ENCODE measurements at regions not wholly inside any gene's neighbourhood (a gene's known extent, or its start where the extent isn't known, plus 50 kb on each side); places are given as distances from the start of the nearest gene placed in this dataset.

GRCh38 chr5:156153602-156154001 lies 173.4 kb upstream of the SGCD start:
- DNase-seq (ENCODE audit: extremely low read depth, low read depth, low spot score) = no peak

GRCh38 chr5:156154757-156155156 lies 172.2 kb upstream of the SGCD start:
- no peak for DNase-seq (ENCODE audit: extremely low read depth, low read depth, low spot score)

GRCh38 chr5:156155598-156155997 lies 171.4 kb upstream of the SGCD start:
- no peak for DNase-seq (ENCODE audit: extremely low read depth, low read depth, low spot score)

- no peak for DNase-seq (ENCODE audit: extremely low read depth, low read depth, low spot score)
These were observed 162.7 kb upstream of the SGCD start for GRCh38 chr5:156164306-156164705.

GRCh38 chr5:156169495-156169894 lies 157.5 kb upstream of the SGCD start:
- no peak for DNase-seq (ENCODE audit: extremely low read depth, low read depth, low spot score)

GRCh38 chr5:156170351-156170961 lies 156.5 kb upstream of the SGCD start:
- DNase-seq (ENCODE audit: extremely low read depth, low read depth, low spot score) = no peak

- DNase-seq (ENCODE audit: extremely low read depth, low read depth, low spot score) = no peak
These were observed 152.7 kb upstream of the SGCD start for GRCh38 chr5:156174225-156174624.

- no peak for DNase-seq (ENCODE audit: extremely low read depth, low read depth, low spot score)
These were observed 148.8 kb upstream of the SGCD start for GRCh38 chr5:156178117-156178516.

GRCh38 chr5:156181656-156182055 lies 145.3 kb upstream of the SGCD start:
- no peak for DNase-seq (ENCODE audit: extremely low read depth, low read depth, low spot score)

- no peak for DNase-seq (ENCODE audit: extremely low read depth, low read depth, low spot score)
These were observed 144.6 kb upstream of the SGCD start for GRCh38 chr5:156182174-156182967.

GRCh38 chr5:156186760-156187159 lies 140.2 kb upstream of the SGCD start:
- no peak for DNase-seq (ENCODE audit: extremely low read depth, low read depth, low spot score)

- DNase-seq (ENCODE audit: extremely low read depth, low read depth, low spot score) = no peak
These were observed 138.9 kb upstream of the SGCD start for GRCh38 chr5:156188016-156188415.

GRCh38 chr5:156189628-156190027 lies 137.3 kb upstream of the SGCD start:
- no peak for DNase-seq (ENCODE audit: extremely low read depth, low read depth, low spot score)

GRCh38 chr5:156191547-156191946 lies 135.4 kb upstream of the SGCD start:
- no peak for DNase-seq (ENCODE audit: extremely low read depth, low read depth, low spot score)

- DNase-seq (ENCODE audit: extremely low read depth, low read depth, low spot score) = no peak
These were observed 129.8 kb upstream of the SGCD start for GRCh38 chr5:156197042-156197635.

GRCh38 chr5:156199045-156199444 lies 127.9 kb upstream of the SGCD start:
- DNase-seq (ENCODE audit: extremely low read depth, low read depth, low spot score) = no peak

- DNase-seq (ENCODE audit: extremely low read depth, low read depth, low spot score) = no peak
These were observed 125.8 kb upstream of the SGCD start for GRCh38 chr5:156200938-156201787.

- DNase-seq (ENCODE audit: extremely low read depth, low read depth, low spot score) = no peak
These were observed 125.1 kb upstream of the SGCD start for GRCh38 chr5:156201788-156202403.

- no peak for DNase-seq (ENCODE audit: extremely low read depth, low read depth, low spot score)
These were observed 118.7 kb upstream of the SGCD start for GRCh38 chr5:156208271-156208670.

GRCh38 chr5:156218367-156219158 lies 108.4 kb upstream of the SGCD start:
- no peak for DNase-seq (ENCODE audit: extremely low read depth, low read depth, low spot score)

Data from glomerular endothelial cell (primary cell).